ENCODE measurements at regions not wholly inside any gene's neighbourhood (a gene's known extent, or its start where the extent isn't known, plus 50 kb on each side); places are given as distances from the start of the nearest gene placed in this dataset.

DNA sequence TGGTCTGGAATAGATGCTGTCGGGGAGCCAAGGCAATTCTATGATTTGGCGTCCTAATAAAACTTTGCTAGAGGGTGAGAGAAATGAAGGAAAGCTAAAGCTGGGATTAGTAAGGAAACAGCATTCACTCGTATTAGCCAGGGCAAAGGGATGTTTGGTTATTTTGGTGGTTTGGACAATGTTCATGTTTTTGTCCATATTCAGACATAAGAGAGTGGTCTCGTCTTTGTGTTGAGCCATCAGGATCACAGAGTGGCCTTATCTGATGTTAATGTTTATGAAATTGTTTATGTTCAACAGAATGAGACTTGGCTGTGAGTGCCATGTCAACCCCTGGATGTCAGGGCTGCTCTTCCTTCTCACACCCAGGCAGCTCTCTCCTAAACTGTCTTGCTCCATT lies 58.9 kb upstream of the EPC2 start:
- TF ChIP-seq, protein P1, sequence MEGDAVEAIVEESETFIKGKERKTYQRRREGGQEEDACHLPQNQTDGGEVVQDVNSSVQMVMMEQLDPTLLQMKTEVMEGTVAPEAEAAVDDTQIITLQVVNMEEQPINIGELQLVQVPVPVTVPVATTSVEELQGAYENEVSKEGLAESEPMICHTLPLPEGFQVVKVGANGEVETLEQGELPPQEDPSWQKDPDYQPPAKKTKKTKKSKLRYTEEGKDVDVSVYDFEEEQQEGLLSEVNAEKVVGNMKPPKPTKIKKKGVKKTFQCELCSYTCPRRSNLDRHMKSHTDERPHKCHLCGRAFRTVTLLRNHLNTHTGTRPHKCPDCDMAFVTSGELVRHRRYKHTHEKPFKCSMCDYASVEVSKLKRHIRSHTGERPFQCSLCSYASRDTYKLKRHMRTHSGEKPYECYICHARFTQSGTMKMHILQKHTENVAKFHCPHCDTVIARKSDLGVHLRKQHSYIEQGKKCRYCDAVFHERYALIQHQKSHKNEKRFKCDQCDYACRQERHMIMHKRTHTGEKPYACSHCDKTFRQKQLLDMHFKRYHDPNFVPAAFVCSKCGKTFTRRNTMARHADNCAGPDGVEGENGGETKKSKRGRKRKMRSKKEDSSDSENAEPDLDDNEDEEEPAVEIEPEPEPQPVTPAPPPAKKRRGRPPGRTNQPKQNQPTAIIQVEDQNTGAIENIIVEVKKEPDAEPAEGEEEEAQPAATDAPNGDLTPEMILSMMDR (conservative IDR thresholded peaks at IDR 0.05; ENCODE audit: low read length): no peak
- no peak overlapping the region for H3K4me3 ChIP-seq (ENCODE audit: low read length)
- no peak for DNase-seq (ENCODE audit: low read depth)

DNA sequence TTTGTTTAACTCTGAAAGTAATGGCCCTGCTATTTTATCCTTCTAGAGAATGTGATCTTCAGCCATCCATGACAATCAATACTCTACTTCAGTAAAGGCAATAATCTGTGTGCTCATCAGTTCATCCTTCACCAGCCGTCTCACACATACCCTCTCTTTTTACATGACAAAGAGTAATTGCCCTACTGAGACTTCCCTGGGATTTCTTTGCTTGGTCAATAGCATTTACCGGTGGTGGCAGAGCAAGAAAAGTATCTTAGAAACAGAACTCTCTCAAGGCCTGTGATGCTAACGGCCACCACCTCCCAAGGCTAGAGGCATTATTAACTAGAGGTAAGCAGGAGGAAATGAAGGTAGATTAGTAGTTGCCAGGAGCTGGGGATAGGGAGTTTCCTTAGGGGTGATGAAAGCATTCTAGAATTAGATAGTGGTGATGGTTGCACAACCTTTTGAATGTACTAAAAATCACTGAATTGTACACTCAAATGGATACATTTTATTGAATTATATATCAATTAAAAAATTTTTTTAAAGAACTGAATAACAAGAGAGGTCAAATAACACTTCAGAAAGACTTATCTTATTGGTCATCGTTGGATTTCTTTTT lies 57.9 kb upstream of the EPC2 start:
- TF ChIP-seq, protein P1 (conservative IDR thresholded peaks at IDR 0.05; ENCODE audit: low read length): no peak
- H3K4me3 ChIP-seq (ENCODE audit: low read length): no peak overlapping the region
- DNase-seq (ENCODE audit: low read depth): no peak

DNA sequence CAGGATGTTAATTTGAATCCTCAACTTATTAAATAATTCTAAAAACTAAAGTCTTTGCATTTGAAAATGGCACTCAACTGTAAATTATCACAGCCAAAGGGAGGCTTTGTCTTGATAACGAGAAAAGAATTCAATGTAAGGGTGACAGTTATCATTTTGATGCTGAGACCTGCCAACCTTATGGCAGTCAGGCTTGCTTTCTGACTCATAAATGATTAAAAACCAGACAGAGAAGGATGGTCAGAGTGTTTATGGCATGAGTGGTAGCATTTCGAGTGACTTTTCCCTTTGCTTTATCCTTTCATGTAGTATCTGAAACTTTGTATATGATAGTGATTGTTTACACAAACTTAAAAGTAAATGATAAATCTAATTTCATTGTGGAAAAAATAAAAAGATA lies 53.9 kb upstream of the EPC2 start:
- DNase-seq (ENCODE audit: low read depth): no peak
- TF ChIP-seq, protein P1 (conservative IDR thresholded peaks at IDR 0.05; ENCODE audit: low read length): no peak
- no peak overlapping the region for H3K4me3 ChIP-seq (ENCODE audit: low read length)

DNA sequence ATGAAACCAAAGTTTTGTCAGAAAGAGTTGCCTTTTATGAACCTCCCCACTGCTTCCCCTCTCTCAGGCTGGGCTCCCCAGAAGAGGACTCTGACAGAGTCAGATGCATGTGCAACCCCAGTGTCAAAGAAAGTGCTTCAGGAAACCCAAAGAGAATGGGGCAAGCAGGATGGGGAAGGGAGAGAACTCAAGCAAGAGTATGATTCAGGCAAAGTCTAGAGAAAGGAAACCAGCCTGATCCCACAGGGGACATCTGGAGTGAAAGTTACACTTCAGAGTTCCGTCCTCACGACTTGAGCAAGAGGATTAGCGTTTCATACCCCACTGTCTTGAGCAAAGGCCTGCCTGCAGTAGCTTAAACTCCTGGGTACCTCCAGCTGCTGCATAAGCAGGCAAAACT lies 51.8 kb upstream of the EPC2 start:
- TF ChIP-seq, protein P1 (conservative IDR thresholded peaks at IDR 0.05; ENCODE audit: low read length): no peak
- no peak for DNase-seq (ENCODE audit: low read depth)
- no peak overlapping the region for H3K4me3 ChIP-seq (ENCODE audit: low read length)

DNA sequence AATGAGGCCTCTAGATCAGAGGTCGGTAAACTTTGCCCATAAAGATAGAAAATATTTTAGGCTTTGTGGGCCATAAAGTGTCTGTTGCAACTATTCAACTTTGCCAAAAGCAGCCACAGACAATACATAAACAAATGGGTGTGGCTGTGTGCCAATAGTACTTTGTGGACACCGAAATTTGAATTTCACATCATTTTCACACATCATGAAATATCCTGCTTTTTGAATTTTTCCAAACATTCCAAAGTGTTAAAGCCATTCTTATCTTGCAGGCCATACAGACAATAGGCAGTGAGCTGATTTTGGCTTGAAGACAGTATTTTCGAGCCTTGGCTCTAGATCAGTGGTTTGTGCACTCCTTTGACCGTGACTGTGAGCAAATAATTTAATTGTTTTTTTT lies 51.1 kb upstream of the EPC2 start:
- peak; percentile 14 for DNase-seq (ENCODE audit: low read depth)
- TF ChIP-seq, protein P1 (conservative IDR thresholded peaks at IDR 0.05; ENCODE audit: low read length): no peak
- H3K4me3 ChIP-seq (ENCODE audit: low read length): no peak overlapping the region

DNA sequence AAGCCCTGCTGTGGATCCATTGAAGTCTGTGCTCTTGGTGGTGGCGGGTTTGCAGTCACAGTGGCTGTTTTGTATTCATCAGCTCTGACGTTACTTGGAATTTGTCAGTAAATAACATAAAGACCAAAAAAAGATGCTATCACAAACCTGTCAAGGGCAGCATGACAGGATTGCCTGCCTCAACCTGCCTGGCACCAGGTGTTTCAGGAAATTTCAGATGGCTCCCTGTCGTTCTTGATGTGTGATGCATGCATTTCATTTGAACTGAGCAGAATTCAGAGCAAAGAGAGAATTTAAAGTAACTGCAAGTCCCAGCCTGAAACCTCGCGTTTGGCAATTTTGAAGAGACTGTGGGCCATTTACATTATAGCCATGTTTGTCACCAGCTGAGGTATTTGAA lies 50.3 kb upstream of the EPC2 start:
- TF ChIP-seq, protein P1 (conservative IDR thresholded peaks at IDR 0.05; ENCODE audit: low read length): no peak
- no peak overlapping the region for H3K4me3 ChIP-seq (ENCODE audit: low read length)
- DNase-seq (ENCODE audit: low read depth): no peak

All from AG10803 (cell line).